SJSA1 (cell line): ENCODE measurements at regions not wholly inside any gene's neighbourhood (a gene's known extent, or its start where the extent isn't known, plus 50 kb on each side); places are given as distances from the start of the nearest gene placed in this dataset.
A peak's percentile ranks its signal among the peaks of the same experiment; 100 is the strongest.
"Not testable (repeated sequence)": the region's sequence is repeated elsewhere in the genome, so short reads cannot be mapped to it uniquely, and the experiment has no call there.

Experiments used
- DNase-seq, 2 experiments: peaks; one replicate each; pipeline ENCODE4 v3.0.0-alpha.2; 2015 to 2020; ENCODE audit warnings: low spot score in 2 of 2, low read depth in 1 of 2
- H3K27ac ChIP-seq: fragments of 250-450 bp; sonication (Bioruptor Pico); 2 replicates; pipeline ENCODE4 v1.5.1; 2020; ENCODE audit warnings: mild to moderate bottlenecking, moderate library complexity
- H3K27me3 ChIP-seq: fragments of 250-450 bp; sonication (Bioruptor Pico); replicated peaks from 2 replicates; pipeline ENCODE4 v1.5.1; 2020; ENCODE audit warnings: mild to moderate bottlenecking, moderate library complexity
- H3K36me3 ChIP-seq: fragments of 250-450 bp; sonication (Bioruptor Pico); 2 replicates; pipeline ENCODE4 v1.5.1; 2020; ENCODE audit warnings: mild to moderate bottlenecking
- H3K4me1 ChIP-seq: fragments of 250-450 bp; sonication (Bioruptor Pico); replicated peaks from 2 replicates; pipeline ENCODE4 v1.6.1; 2021; ENCODE audit warnings: mild to moderate bottlenecking
- H3K4me3 ChIP-seq: fragments of 250-450 bp; sonication (Bioruptor Pico); 2 replicates; pipeline ENCODE4 v1.5.1; 2020; ENCODE audit warnings: mild to moderate bottlenecking
- H3K9me3 ChIP-seq: fragments of 250-450 bp; sonication (Bioruptor Pico); replicated peaks from 2 replicates; pipeline ENCODE4 v1.5.1; 2020; ENCODE audit warnings: mild to moderate bottlenecking

DNA sequence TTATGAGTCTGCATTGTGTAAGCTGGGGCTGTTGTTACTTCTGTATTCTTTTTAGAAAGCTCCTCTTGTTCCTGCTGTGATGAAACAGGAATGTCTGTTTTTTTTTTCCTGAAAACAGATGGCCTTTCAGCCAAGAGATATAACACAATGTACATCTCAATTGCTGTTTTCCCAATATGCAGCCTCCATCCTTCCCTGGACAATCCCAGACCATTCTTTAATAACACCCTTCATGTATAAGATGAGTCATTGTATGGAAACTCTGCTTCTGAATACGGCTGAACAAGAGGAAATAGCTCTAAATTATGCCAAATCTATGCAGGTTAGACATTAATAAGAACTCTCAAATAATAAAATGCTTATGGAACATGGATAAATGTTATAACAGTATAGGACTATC, 60.2 kb upstream of the LRRC4C start:
- Histone ChIP-seq H3K36me3 (no peaks in the 10 kb centered on the region), H3K4me1 (peaks cover 63% of the 10 kb centered on the region), H3K27me3 (no peaks in the 10 kb centered on the region), H3K27ac (no peak overlapping the region), H3K9me3 (no peaks in the 10 kb centered on the region), H3K4me3 (no peak overlapping the region)
- no peak for DNase-seq

GRCh38 chr11:41522391-41522790, 62.9 kb upstream of the LRRC4C start:
- Histone ChIP-seq H3K27me3 (no peaks in the 10 kb centered on the region), H3K36me3 (no peaks in the 10 kb centered on the region)

GRCh38 chr11:41522899-41523672, 63.6 kb upstream of the LRRC4C start:
- peak overlapping the region; percentile 90 for H3K27ac ChIP-seq
- H3K9me3 ChIP-seq: no peaks in the 10 kb centered on the region
- DNase-seq: peak in 1 of 2 experiments; percentile 52

More at GRCh38 chr11:41522391-41522790, 62.9 kb upstream of the LRRC4C start:
- Histone ChIP-seq H3K27ac (peak overlapping the region; percentile 90), H3K4me3 (no peak overlapping the region), H3K9me3 (no peaks in the 10 kb centered on the region), H3K4me1 (peaks cover 69% of the 10 kb centered on the region)
- DNase-seq: peak; percentile 66 to 86

GRCh38 chr11:41527530-41527929, 68.1 kb upstream of the LRRC4C start:
- Histone ChIP-seq H3K9me3 (0 out of 2 replicates have a peak, but pooled peaks cover 3% of the 10 kb centered on the region), H3K4me3 (no peak overlapping the region), H3K36me3 (no peaks in the 10 kb centered on the region), H3K27ac (no peak overlapping the region), H3K27me3 (no peaks in the 10 kb centered on the region), H3K4me1 (peaks cover 24% of the 10 kb centered on the region)
- no peak for DNase-seq

More at GRCh38 chr11:41522899-41523672, 63.6 kb upstream of the LRRC4C start:
- peaks cover 62% of the 10 kb centered on the region for H3K4me1 ChIP-seq
- H3K27me3 ChIP-seq: no peaks in the 10 kb centered on the region
- no peak overlapping the region for H3K4me3 ChIP-seq
- no peaks in the 10 kb centered on the region for H3K36me3 ChIP-seq

GRCh38 chr11:41532413-41532812, 73.0 kb upstream of the LRRC4C start:
- no peak for DNase-seq
- H3K9me3 ChIP-seq: 0 out of 2 replicates have a peak, but pooled peaks cover 3% of the 10 kb centered on the region
- H3K36me3 ChIP-seq: no peaks in the 10 kb centered on the region
- H3K27ac ChIP-seq: no peak overlapping the region
- H3K27me3 ChIP-seq: no peaks in the 10 kb centered on the region
- no peak overlapping the region for H3K4me3 ChIP-seq
- no peaks in the 10 kb centered on the region for H3K4me1 ChIP-seq

- H3K4me1 ChIP-seq: no peaks in the 10 kb centered on the region
- no peaks in the 10 kb centered on the region for H3K27me3 ChIP-seq
- DNase-seq: no peak
- 0 out of 2 replicates have a peak, but pooled peaks cover 3% of the 10 kb centered on the region for H3K9me3 ChIP-seq
- H3K4me3 ChIP-seq: no peak overlapping the region
- H3K36me3 ChIP-seq: no peaks in the 10 kb centered on the region
- H3K27ac ChIP-seq: no peak overlapping the region
Measured at GRCh38 chr11:41533761-41534160, 74.3 kb upstream of the LRRC4C start.

DNA sequence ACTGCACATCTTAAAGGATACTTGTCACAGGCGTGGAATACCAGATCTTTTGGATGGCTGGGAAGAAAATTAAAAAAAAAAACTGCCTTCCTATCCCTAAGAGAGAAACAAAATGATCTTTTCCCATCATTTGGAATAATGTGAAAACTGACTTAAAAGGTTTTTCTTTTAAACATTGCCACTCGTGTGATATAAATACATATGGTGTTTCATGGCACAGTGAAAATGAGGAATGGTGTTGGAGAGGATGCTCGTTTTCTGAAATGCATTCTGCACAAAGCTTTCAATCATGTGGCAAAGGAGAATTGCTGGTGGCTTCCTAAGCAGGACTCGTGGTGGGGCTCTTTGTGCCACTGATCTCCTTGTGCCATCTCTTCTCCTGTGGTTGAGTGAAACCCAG, 74.9 kb upstream of the LRRC4C start:
- no peak for DNase-seq

DNA sequence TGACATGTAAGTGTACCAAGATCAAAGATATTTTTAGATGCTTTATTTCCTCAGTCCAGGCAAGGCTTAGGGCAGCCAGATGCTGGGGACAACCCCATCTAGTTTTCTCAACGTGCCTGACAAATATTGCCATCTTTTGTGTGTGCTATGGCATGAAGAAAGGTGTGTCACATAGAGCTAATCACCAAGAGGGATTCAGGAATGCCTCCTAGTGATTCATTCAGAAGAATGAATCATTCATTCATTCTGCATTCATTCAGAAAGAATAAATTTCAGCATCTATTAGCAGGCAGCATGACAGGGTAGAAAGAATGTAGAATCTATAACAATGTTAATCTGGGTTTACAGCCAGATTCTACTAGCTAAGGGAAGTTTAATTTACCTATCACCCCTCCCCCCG, 75.4 kb upstream of the LRRC4C start:
- Histone ChIP-seq H3K4me3 (no peak overlapping the region), H3K36me3 (no peaks in the 10 kb centered on the region), H3K4me1 (no peaks in the 10 kb centered on the region), H3K9me3 (0 out of 2 replicates have a peak, but pooled peaks cover 3% of the 10 kb centered on the region), H3K27ac (no peak overlapping the region), H3K27me3 (no peaks in the 10 kb centered on the region)
- no peak for DNase-seq

More for the DNA sequence above, 74.9 kb upstream of the LRRC4C start:
- H3K9me3 ChIP-seq: 0 out of 2 replicates have a peak, but pooled peaks cover 3% of the 10 kb centered on the region
- H3K4me1 ChIP-seq: no peaks in the 10 kb centered on the region
- no peaks in the 10 kb centered on the region for H3K27me3 ChIP-seq
- H3K36me3 ChIP-seq: no peaks in the 10 kb centered on the region
- H3K4me3 ChIP-seq: no peak overlapping the region
- no peak overlapping the region for H3K27ac ChIP-seq

- no peaks in the 10 kb centered on the region for H3K4me1 ChIP-seq
- no peaks in the 10 kb centered on the region for H3K36me3 ChIP-seq
- H3K27me3 ChIP-seq: no peaks in the 10 kb centered on the region; the same call in 1 of the 2 replicates
Measured at GRCh38 chr11:41536021-41536568, 76.6 kb upstream of the LRRC4C start.

DNA sequence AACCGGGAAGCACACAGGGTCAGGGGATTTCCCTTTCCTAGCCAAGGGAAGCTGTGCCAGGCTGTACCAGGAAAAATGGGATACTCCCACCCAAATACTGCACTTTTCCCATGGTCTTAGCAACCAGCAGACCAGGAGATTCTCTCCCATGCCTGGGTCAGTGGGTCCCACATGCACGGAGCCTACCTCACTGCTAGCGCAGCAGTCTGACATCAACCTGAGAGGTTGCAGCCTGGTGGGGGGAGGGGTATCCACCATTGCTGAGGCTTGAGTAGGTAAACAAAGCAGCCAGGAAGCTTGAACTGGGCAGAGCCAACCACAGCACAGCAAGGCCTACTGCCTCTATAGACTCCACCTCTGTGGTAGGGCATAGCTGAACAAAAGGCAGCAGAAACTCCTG, 85.5 kb upstream of the LRRC4C start:
- H3K4me3 ChIP-seq, H3K9me3 ChIP-seq, H3K27me3 ChIP-seq, DNase-seq, H3K27ac ChIP-seq, H3K36me3 ChIP-seq, H3K4me1 ChIP-seq: not testable (repeated sequence)

More at GRCh38 chr11:41536021-41536568, 76.6 kb upstream of the LRRC4C start:
- H3K9me3 ChIP-seq: 0 out of 2 replicates have a peak, but pooled peaks cover 3% of the 10 kb centered on the region
- H3K27ac ChIP-seq: no peak overlapping the region
- DNase-seq: no peak
- H3K4me3 ChIP-seq: no peak overlapping the region

- Histone ChIP-seq H3K27ac (peak overlapping the region; percentile 20; the same call in 1 of the 2 replicates), H3K4me1 (no peaks in the 10 kb centered on the region; the same call in none of the 2 replicates), H3K27me3 (no peaks in the 10 kb centered on the region; the same call in 1 of the 2 replicates), H3K4me3 (no peak overlapping the region), H3K9me3 (no peaks in the 10 kb centered on the region), H3K36me3 (no peaks in the 10 kb centered on the region)
- DNase-seq: peak in 1 of 2 experiments; percentile 36
Measured at GRCh38 chr11:41578421-41579051, 119.1 kb upstream of the LRRC4C start.

DNA sequence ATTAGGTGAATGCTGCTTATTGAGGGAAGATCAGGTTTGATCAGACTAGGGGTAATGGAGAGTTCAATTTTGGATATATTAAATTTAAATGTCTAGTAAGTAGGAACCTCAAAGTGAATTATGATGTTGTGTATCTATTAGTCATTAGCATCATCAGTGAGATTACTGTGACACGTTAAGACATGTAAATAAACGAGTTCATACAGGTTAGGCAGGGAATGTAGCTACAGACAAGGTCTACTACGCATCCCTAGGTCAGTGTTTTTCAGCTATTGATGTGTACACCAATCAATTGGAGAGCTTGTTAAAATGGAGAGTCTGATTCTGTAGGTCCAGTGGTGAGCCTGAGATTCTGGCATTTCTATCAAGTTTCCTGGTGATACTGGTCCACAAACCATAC, 120.1 kb upstream of the LRRC4C start:
- Histone ChIP-seq H3K27ac (no peak overlapping the region), H3K4me3 (no peak overlapping the region), H3K4me1 (peaks cover 5% of the 10 kb centered on the region), H3K9me3 (0 out of 2 replicates have a peak, but pooled peaks cover 5% of the 10 kb centered on the region), H3K27me3 (no peaks in the 10 kb centered on the region; the same call in 1 of the 2 replicates), H3K36me3 (no peaks in the 10 kb centered on the region)
- no peak for DNase-seq

DNA sequence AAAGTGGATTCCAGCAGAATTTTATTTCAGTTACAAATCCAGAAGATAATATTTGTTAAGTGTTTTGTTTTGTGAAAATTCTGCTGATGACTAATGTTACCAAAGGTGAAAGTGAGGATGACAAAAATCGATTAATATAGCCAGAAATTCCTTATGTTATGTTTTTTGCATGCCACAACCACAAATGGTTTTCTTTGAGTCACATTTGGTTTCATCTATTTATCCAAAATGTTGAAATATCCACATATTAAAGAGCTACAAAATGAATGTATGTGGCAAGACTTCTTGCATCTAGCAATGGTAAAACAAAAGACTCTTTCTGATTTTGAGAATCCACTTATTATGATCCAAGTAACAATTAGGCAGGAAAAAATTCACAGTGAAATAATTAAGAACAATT, 150.1 kb upstream of the LRRC4C start:
- Histone ChIP-seq H3K4me3 (no peak overlapping the region), H3K4me1 (no peaks in the 10 kb centered on the region), H3K36me3 (no peaks in the 10 kb centered on the region), H3K9me3 (no peaks in the 10 kb centered on the region), H3K27me3 (no peaks in the 10 kb centered on the region), H3K27ac (no peak overlapping the region)
- DNase-seq: no peak

- Histone ChIP-seq H3K4me3 (no peak overlapping the region), H3K4me1 (no peaks in the 10 kb centered on the region), H3K36me3 (no peaks in the 10 kb centered on the region), H3K27me3 (no peaks in the 10 kb centered on the region), H3K9me3 (no peaks in the 10 kb centered on the region), H3K27ac (no peak overlapping the region)
- DNase-seq: peak in 1 of 2 experiments; percentile 15
Measured at GRCh38 chr11:41612415-41612814, 153.0 kb upstream of the LRRC4C start.
